OCI-LY7 (cell line): ENCODE measurements at regions not wholly inside any gene's neighbourhood (a gene's known extent, or its start where the extent isn't known, plus 50 kb on each side); places are given as distances from the start of the nearest gene placed in this dataset.

Experiments used
- EZH2phosphoT487 ChIP-seq: fragments of 200-600 bp; sonication (generic); IDR thresholded peaks from 2 replicates; pipeline ENCODE4 v1.6.1; 2018; ENCODE audit warnings: low read depth, borderline replicate concordance, mild to moderate bottlenecking, mixed run types, antibody characterized with exemption, low read length, moderate library complexity, mixed read lengths
- TF ChIP-seq, protein P1 (sequence below): fragments of 200-600 bp; sonication (generic); conservative IDR thresholded peaks from 2 replicates; pipeline ENCODE4 v1.5.1; 2014; ENCODE audit warnings: mild to moderate bottlenecking, antibody characterized with exemption, low read length, moderate library complexity, mixed read lengths

GRCh38 chr6:66082914-66083313, 375.9 kb upstream of the EYS start:
- TF ChIP-seq, protein P1, sequence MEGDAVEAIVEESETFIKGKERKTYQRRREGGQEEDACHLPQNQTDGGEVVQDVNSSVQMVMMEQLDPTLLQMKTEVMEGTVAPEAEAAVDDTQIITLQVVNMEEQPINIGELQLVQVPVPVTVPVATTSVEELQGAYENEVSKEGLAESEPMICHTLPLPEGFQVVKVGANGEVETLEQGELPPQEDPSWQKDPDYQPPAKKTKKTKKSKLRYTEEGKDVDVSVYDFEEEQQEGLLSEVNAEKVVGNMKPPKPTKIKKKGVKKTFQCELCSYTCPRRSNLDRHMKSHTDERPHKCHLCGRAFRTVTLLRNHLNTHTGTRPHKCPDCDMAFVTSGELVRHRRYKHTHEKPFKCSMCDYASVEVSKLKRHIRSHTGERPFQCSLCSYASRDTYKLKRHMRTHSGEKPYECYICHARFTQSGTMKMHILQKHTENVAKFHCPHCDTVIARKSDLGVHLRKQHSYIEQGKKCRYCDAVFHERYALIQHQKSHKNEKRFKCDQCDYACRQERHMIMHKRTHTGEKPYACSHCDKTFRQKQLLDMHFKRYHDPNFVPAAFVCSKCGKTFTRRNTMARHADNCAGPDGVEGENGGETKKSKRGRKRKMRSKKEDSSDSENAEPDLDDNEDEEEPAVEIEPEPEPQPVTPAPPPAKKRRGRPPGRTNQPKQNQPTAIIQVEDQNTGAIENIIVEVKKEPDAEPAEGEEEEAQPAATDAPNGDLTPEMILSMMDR, result no peak
- TF ChIP-seq EZH2phosphoT487, result no peak
